ENCODE measurements at regions not wholly inside any gene's neighbourhood (a gene's known extent, or its start where the extent isn't known, plus 50 kb on each side); places are given as distances from the start of the nearest gene placed in this dataset.

DNA sequence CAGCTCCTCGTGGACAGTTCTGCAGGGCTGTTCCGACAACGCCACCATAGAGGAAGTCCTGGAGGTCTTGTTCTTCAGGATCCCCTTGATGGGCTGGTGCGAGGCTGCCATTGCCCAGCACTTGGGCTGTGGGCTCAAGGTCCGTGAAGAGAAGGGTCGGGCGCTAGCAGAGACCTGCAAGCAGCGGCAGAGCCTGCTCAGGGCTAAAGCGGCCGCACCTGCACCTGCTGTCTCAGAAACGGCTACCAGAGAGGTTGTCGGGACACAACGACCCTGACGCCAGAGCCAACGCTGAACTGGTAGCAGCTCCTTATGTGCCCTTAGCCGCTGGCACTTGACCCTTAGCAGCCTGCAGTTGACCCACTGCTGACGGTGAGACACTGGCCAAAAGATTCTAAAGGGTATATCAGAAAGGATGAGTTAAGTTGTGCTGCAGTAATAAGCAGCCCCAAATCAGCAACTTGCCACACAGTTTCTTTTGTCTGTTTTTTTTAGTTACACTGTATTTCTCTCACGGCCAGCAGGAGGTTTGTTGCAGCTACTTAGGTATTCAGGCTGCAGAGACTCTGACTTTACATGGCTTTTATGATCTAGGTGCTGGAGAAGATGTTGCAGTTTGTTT lies 55.5 kb upstream of the ST6GAL2 start:
- no peak for DNase-seq (ENCODE audit: low spot score)
- intact Hi-C loops (cut with DNase I): no loop called here

- intact Hi-C loops (cut with DNase I): no loop called here
- DNase-seq (ENCODE audit: low spot score): no peak
Observed at GRCh38 chr2:106943468-106944200, 57.7 kb upstream of the ST6GAL2 start.

DNA sequence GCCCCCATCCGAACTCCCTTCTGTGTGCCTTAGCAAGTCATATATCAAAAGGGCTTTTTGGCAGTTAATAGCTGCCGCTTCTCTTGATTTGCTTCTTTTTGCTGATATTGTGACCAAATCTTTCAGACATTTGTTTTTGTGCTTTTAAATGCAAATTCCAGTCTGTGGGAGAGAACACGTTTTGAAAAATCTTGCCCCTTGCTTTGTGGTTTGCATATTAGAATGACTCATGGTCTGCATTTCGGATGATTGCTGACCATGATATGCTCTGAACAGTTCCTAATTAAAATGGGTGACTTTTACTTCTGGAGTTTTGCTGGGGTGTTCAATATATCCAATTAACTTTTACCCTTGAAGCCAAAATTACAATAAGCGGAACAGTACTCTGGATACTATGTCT lies 58.2 kb upstream of the ST6GAL2 start:
- intact Hi-C loops (cut with DNase I): no loop called here
- DNase-seq (ENCODE audit: low spot score): no peak

DNA sequence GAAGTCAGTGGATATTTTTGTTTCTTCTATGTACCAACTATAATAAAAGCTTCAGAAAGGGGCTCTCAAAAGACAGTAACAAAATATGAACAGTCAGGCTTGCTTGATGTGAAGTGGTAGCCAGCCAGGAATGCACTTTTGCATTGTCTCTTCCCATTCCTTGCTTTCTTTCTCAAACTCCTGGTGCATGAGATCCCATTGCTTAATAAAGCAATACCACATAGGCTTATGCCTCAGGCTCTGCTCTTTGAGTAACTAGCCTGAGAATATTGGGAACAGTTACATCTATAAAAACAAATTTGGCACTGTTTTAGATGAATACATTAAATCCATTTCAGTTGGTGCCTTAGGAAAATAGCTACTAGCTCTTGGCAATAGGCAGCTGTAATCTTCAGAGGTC lies 62.6 kb upstream of the ST6GAL2 start:
- intact Hi-C loops (cut with DNase I): no loop called here
- DNase-seq (ENCODE audit: low spot score): no peak

- no peak for DNase-seq (ENCODE audit: low spot score)
- intact Hi-C loops (cut with DNase I): loop anchor here (10.0 kb wide), 1 partner anchor 382 kb away; no protein-coding TSS in a partner anchor
Observed at GRCh38 chr2:106953236-106953635, 67.3 kb upstream of the ST6GAL2 start.

DNA sequence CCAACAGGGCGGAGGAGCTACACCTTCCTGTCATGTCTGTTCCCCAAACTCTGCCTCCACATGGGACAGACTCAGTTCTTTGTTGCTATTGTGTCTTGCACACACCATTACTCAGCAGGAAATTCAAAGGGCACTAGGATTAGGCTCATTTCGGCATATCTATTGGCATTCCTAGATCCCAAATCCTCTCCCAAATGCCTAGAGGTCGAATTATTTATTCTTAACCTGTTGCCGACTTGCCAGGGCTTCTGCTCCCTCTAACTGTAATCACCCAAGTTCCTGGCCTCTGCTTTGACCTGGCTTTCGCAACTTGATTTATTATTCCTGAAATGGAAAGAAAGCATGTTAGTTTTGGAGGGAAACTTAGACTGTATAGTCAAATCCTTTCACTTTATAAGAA lies 67.8 kb upstream of the ST6GAL2 start:
- intact Hi-C loops (cut with DNase I): loop anchor here (10.0 kb wide), 1 partner anchor 381 kb away; no protein-coding TSS in a partner anchor
- no peak for DNase-seq (ENCODE audit: low spot score)

- no peak for DNase-seq (ENCODE audit: low spot score)
Observed at GRCh38 chr2:106954304-106954703, 68.3 kb upstream of the ST6GAL2 start.

DNA sequence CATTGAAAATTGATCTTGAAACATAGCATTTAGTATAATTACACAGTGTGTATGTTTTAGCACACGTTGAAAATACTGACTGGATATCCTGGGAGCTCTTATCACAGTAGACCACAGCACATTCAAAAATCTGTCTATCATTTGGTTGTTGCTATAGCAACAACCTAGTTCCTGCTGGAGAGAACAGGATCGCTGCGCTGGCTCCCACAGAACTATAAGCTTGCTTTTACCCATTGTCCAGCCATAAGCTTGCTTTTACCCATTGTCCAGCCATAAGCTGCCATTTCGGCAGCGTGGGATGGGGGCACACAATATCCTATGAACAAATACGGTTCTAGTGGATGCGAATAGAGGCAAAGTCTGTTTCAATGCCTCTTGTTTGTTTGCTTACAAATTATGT lies 70.4 kb upstream of the ST6GAL2 start:
- intact Hi-C loops (cut with DNase I): loop anchor here (10.0 kb wide), 1 partner anchor 378 kb away; no protein-coding TSS in a partner anchor
- DNase-seq (ENCODE audit: low spot score): no peak

More at GRCh38 chr2:106954304-106954703, 68.3 kb upstream of the ST6GAL2 start:
- intact Hi-C loops (cut with DNase I): loop anchor here (10.0 kb wide), 1 partner anchor 380 kb away; no protein-coding TSS in a partner anchor

- no peak for DNase-seq (ENCODE audit: low spot score)
- intact Hi-C loops (cut with DNase I): loop anchor here (10.0 kb wide), 1 partner anchor 378 kb away; no protein-coding TSS in a partner anchor
Observed at GRCh38 chr2:106956879-106957278, 70.9 kb upstream of the ST6GAL2 start.

DNA sequence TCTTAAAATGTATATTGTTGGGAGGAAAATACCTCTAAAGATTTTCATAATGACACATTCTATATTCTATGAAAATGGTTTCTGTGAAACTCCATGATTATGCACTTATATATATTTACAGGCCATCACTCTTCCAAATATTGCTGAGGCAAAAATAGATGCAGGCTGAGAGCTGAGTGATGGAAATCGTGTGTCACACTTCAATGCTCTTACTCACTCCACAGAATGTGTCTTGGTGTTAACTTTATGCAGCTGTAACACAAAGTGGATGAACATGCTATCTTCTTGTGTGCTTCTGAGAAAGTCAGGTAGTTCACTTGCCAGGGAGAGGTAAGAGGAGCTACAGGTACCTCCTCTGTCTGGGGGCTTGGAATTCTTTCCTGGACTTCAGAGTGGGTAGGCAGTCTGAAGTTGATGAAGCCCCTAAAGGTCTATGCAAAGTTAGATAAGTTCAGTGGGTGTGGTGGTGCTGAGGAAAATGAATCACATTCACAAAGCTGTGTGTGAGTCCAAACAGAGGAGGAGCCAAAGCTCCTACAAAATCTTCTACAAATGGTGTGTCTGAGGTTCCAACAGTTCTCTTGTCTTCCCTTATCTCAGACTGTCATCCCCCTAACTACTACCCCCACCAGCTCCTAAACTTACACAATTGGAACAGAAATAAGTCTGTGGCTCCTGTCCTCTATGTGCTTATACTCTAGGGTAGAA lies 74.2 kb upstream of the ST6GAL2 start:
- DNase-seq (ENCODE audit: low spot score): no peak

DNA sequence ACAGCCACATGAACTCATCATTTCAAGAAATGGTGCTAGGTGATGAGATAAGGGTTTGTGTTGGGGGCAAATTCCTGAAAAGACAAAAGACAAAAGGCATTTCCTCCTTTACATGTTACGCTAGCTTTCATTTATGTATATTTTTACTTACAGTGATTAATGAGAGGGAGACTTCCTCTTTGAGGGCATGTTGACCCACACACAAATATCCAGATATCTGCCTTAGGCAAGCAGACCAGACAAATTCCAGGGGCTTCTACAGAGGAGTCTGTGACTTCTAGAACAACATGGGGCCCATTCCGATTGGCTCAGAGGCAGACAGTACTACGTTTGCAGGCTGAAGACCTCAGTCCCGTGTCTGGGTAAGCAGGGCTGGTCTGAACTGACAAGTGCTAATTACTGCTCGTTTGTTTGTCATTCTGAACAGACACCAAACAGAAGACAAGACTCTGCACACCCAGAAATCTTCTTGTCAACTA lies 74.8 kb upstream of the ST6GAL2 start:
- DNase-seq (ENCODE audit: low spot score): no peak
- intact Hi-C loops (cut with DNase I): no loop called here

More for the DNA sequence above, 74.2 kb upstream of the ST6GAL2 start:
- intact Hi-C loops (cut with DNase I): loop anchor here (10.0 kb wide), 1 partner anchor 375 kb away; no protein-coding TSS in a partner anchor

DNA sequence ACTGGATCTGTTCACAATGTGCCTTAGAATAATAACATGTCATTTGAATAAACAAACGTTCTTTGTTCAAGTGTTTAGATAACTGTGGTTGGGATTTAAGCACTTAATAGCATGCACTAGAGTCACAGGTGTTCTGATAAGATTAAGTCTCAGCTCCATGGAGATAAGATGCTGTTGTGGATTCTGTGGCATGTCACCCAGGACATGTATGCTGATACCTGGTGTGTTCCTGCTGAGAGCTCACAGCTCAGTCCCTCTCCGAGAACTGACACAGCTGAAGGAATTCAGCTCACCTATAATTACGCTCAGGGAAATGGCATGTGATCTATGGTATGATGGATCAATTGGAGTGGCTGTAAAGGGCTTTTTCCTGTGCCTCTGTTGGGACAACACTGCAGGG lies 75.4 kb upstream of the ST6GAL2 start:
- intact Hi-C loops (cut with DNase I): no loop called here
- DNase-seq (ENCODE audit: low spot score): no peak

DNA sequence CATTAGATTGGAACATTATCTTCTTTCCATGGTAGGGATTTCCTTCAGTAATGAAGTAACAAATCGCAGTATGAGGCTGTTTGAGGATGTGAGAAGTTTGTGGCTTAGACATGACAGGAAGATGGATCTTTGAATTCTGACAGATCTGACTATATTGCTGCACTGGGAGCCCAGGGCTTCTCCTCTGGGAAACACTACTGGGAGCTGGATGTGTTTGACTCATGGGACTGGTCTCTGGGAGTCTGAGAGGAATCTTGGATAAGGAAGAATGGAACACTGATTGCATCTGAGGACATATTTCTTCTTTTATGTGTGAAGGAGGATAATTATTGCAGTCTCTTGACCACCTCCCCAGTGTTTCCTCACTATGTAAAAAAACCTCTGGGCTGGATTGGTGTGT lies 77.2 kb upstream of the ST6GAL2 start:
- DNase-seq (ENCODE audit: low spot score): no peak
- intact Hi-C loops (cut with DNase I): no loop called here

GRCh38 chr2:106963893-106964292 lies 77.9 kb upstream of the ST6GAL2 start:
- intact Hi-C loops (cut with DNase I): no loop called here
- DNase-seq (ENCODE audit: low spot score): no peak

- intact Hi-C loops (cut with DNase I): no loop called here
Observed at GRCh38 chr2:106965611-106966010, 79.6 kb upstream of the ST6GAL2 start.

DNA sequence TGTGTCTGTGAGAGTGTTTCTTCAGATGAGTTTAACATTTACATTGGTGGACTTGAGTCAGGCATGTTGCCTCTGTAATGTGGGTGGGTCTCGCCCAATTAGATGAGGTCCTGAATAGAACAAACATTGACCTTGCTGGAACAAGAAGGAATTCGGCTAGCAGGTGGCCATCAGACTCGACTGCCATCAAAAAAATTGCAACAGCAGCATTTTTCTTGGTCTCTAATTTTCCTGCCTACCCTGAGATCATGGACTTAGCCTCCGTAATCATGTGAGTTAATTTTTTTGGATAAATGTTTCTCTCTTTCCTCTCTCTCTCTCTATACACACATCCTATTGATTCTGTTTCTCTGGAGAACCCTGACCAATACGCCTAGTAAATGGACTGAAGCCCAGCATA lies 83.8 kb upstream of the ST6GAL2 start:
- intact Hi-C loops (cut with DNase I): no loop called here
- no peak for DNase-seq (ENCODE audit: low spot score)

More at GRCh38 chr2:106965611-106966010, 79.6 kb upstream of the ST6GAL2 start:
- DNase-seq (ENCODE audit: low spot score): no peak

- no peak for DNase-seq (ENCODE audit: low spot score)
Observed at GRCh38 chr2:106970471-106971261, 84.7 kb upstream of the ST6GAL2 start.

GRCh38 chr2:106972782-106973181 lies 86.8 kb upstream of the ST6GAL2 start:
- DNase-seq (ENCODE audit: low spot score): no peak
- intact Hi-C loops (cut with DNase I): no loop called here

More at GRCh38 chr2:106970471-106971261, 84.7 kb upstream of the ST6GAL2 start:
- intact Hi-C loops (cut with DNase I): no loop called here

GRCh38 chr2:106974891-106975290 lies 88.9 kb upstream of the ST6GAL2 start:
- no peak for DNase-seq (ENCODE audit: low spot score)
- intact Hi-C loops (cut with DNase I): no loop called here

Data from cardiac septum (tissue), 1 donor.